Esophagus (tissue), 2 donors: ENCODE measurements at regions not wholly inside any gene's neighbourhood (a gene's known extent, or its start where the extent isn't known, plus 50 kb on each side); places are given as distances from the start of the nearest gene placed in this dataset.

Source experiments
- H3K27ac ChIP-seq, 2 donors: one replicate each; pipeline ENCODE4 v1.5.1; 2013; ENCODE audit warnings: low read depth in 2 of 2, mild to moderate bottlenecking in 2 of 2, inconsistent platforms in 1 of 2, low read length in 1 of 2, moderate library complexity in 1 of 2
- H3K27me3 ChIP-seq, 2 donors: one replicate each; pipeline ENCODE4 v1.6.1; 2013; ENCODE audit warnings: low read length in 2 of 2, control low read depth in 1 of 2, mild to moderate bottlenecking in 1 of 2; ENCODE audit not compliant: insufficient read depth in 2 of 2, control insufficient read depth in 1 of 2
- H3K36me3 ChIP-seq, 2 donors: one replicate each; pipeline ENCODE4 v1.6.1; 2013; ENCODE audit warnings: low read length in 1 of 2; ENCODE audit not compliant: control insufficient read depth in 2 of 2, insufficient read depth in 2 of 2
- H3K4me1 ChIP-seq, 2 donors: one replicate each; pipeline ENCODE4 v1.6.1; 2013; ENCODE audit warnings: low read length in 1 of 2; ENCODE audit not compliant: control insufficient read depth in 2 of 2, insufficient read depth in 2 of 2
- H3K4me3 ChIP-seq, 2 donors: one replicate each; pipeline ENCODE4 v1.5.1; 2013; ENCODE audit warnings: low read length in 2 of 2, mild to moderate bottlenecking in 2 of 2, low read depth in 1 of 2, moderate library complexity in 1 of 2
- H3K9me3 ChIP-seq, 2 donors: one replicate each; pipeline ENCODE4 v1.6.1; 2013; ENCODE audit warnings: mild to moderate bottlenecking in 2 of 2, low read depth in 1 of 2, low read length in 1 of 2, moderate library complexity in 1 of 2; ENCODE audit not compliant: control insufficient read depth in 2 of 2, insufficient read depth in 1 of 2
- WGBS, 2 donors: extraction: QIAGEN DNeasy Blood & Tissue Kit; methylation state at CpG; one replicate each; pipeline ENCODE4 v1.1.7; 2013; 5-methylcytosine and 5-hydroxymethylcytosine counted together
- donor health status: healthy with polysubstance abuse.
- donor health status: Bipolar disorder and iron deficiency.

GRCh38 chr4:83851261-83852084, 315.6 kb downstream of the GPAT3 start:
- Histone ChIP-seq H3K4me1 (no peaks in the 10 kb centered on the region), H3K27ac (no peak overlapping the region), H3K27me3 (no peaks in the 10 kb centered on the region), H3K4me3 (no peak overlapping the region), H3K36me3 (no peaks in the 10 kb centered on the region), H3K9me3 (no peaks in the 10 kb centered on the region)
- WGBS, 2 donors = 31 to 37% methylated on average over 10 of the region's 10 CpGs

- Histone ChIP-seq H3K4me3 (no peak overlapping the region), H3K27ac (no peak overlapping the region), H3K36me3 (no peaks in the 10 kb centered on the region), H3K4me1 (no peaks in the 10 kb centered on the region), H3K9me3 (no peaks in the 10 kb centered on the region), H3K27me3 (no peaks in the 10 kb centered on the region)
- 67 to 73% methylated on average over 6 of the region's 6 CpGs for WGBS, 2 donors
Observed at GRCh38 chr4:83850435-83850834, 314.5 kb downstream of the GPAT3 start.

GRCh38 chr4:83846193-83846830, 310.4 kb downstream of the GPAT3 start:
- H3K9me3 ChIP-seq = no peaks in the 10 kb centered on the region
- H3K36me3 ChIP-seq = no peaks in the 10 kb centered on the region
- peaks cover 0 to 2% of the 10 kb centered on the region in 2 donors for H3K27me3 ChIP-seq
- WGBS, 2 donors = 73 to 77% methylated on average over 3 of the region's 3 CpGs
- no peak overlapping the region for H3K4me3 ChIP-seq
- no peaks in the 10 kb centered on the region for H3K4me1 ChIP-seq
- H3K27ac ChIP-seq = no peak overlapping the region

GRCh38 chr4:83839615-83840014, 303.7 kb downstream of the GPAT3 start:
- H3K27ac ChIP-seq = no peak overlapping the region
- 85 to 92% methylated on average over 2 of the region's 2 CpGs for WGBS, 2 donors
- H3K27me3 ChIP-seq = peaks cover 0 to 2% of the 10 kb centered on the region in 2 donors
- no peaks in the 10 kb centered on the region for H3K36me3 ChIP-seq
- H3K9me3 ChIP-seq = no peaks in the 10 kb centered on the region
- no peaks in the 10 kb centered on the region for H3K4me1 ChIP-seq
- no peak overlapping the region for H3K4me3 ChIP-seq

GRCh38 chr4:83837614-83838308, 301.9 kb downstream of the GPAT3 start:
- no peaks in the 10 kb centered on the region for H3K9me3 ChIP-seq
- H3K27me3 ChIP-seq = no peaks in the 10 kb centered on the region
- H3K27ac ChIP-seq = no peak overlapping the region
- no peaks in the 10 kb centered on the region for H3K36me3 ChIP-seq
- no peak overlapping the region for H3K4me3 ChIP-seq
- WGBS, 2 donors = 31 to 51% methylated on average over 5 of the region's 5 CpGs
- H3K4me1 ChIP-seq = no peaks in the 10 kb centered on the region

- WGBS, 2 donors = 37 to 75% methylated on average over 2 of the region's 2 CpGs
- H3K27ac ChIP-seq = no peak overlapping the region
Observed at GRCh38 chr4:83833920-83834319, 298.0 kb downstream of the GPAT3 start.

GRCh38 chr4:83832110-83832825, 296.4 kb downstream of the GPAT3 start:
- Histone ChIP-seq H3K4me3 (no peak overlapping the region), H3K4me1 (no peaks in the 10 kb centered on the region), H3K27me3 (no peaks in the 10 kb centered on the region), H3K36me3 (no peaks in the 10 kb centered on the region), H3K9me3 (no peaks in the 10 kb centered on the region), H3K27ac (no peak overlapping the region)
- 83 to 86% methylated on average over 4 of the region's 4 CpGs for WGBS, 2 donors

More at GRCh38 chr4:83833920-83834319, 298.0 kb downstream of the GPAT3 start:
- Histone ChIP-seq H3K27me3 (no peaks in the 10 kb centered on the region), H3K4me3 (no peak overlapping the region), H3K4me1 (no peaks in the 10 kb centered on the region), H3K36me3 (no peaks in the 10 kb centered on the region), H3K9me3 (no peaks in the 10 kb centered on the region)

GRCh38 chr4:83831588-83831987, 295.7 kb downstream of the GPAT3 start:
- H3K4me1 ChIP-seq = no peaks in the 10 kb centered on the region
- no peaks in the 10 kb centered on the region for H3K27me3 ChIP-seq
- H3K27ac ChIP-seq = no peak overlapping the region
- no peaks in the 10 kb centered on the region for H3K9me3 ChIP-seq
- H3K4me3 ChIP-seq = no peak overlapping the region
- no peaks in the 10 kb centered on the region for H3K36me3 ChIP-seq

- no peaks in the 10 kb centered on the region for H3K36me3 ChIP-seq
- WGBS, 2 donors = 49 to 62% methylated on average over 5 of the region's 5 CpGs
Observed at GRCh38 chr4:83830138-83830888, 294.4 kb downstream of the GPAT3 start.

More at GRCh38 chr4:83830138-83830888, 294.4 kb downstream of the GPAT3 start:
- Histone ChIP-seq H3K4me1 (no peaks in the 10 kb centered on the region), H3K27ac (no peak overlapping the region), H3K9me3 (no peaks in the 10 kb centered on the region), H3K27me3 (no peaks in the 10 kb centered on the region), H3K4me3 (no peak overlapping the region)
